OCI-LY7 (cell line): ENCODE measurements at regions not wholly inside any gene's neighbourhood (a gene's known extent, or its start where the extent isn't known, plus 50 kb on each side); places are given as distances from the start of the nearest gene placed in this dataset.

Experiments
- BruUV-seq: library from RNA; stranded (reverse); fragments of 400-500 nt; replicated peaks from 2 replicates; lab custom pipeline; 2021; lab: Mats Ljungman, UMichigan
- CTCF ChIA-PET: fragments of 300-600 bp; sonication (Branson Sonifier 250); formaldehyde crosslinking; loops from one replicate; lab custom pipeline; 2022; ENCODE audit warnings: antibody characterized with exemption; ENCODE audit not compliant: unreplicated experiment; lab: Charles Lee
- POLR2A ChIA-PET: fragments of 300-600 bp; sonication (Branson Sonifier 250); formaldehyde crosslinking; loops from one replicate; lab custom pipeline; 2022; ENCODE audit warnings: antibody characterized with exemption; lab: Charles Lee
- DNase-seq: peaks from one replicate; pipeline ENCODE4 v3.0.0-alpha.2; 2015; ENCODE audit warnings: low spot score
- H2AFZ ChIP-seq: fragments of 200-600 bp; sonication (generic), shearing (Covaris generic); 2 replicates; pipeline ENCODE4 v1.6.1; 2014; ENCODE audit warnings: mild to moderate bottlenecking, antibody characterized with exemption, low read length, moderate library complexity
- H3K27ac ChIP-seq: fragments of 200-600 bp; sonication (generic); 2 replicates; pipeline ENCODE4 v1.5.1; 2014; ENCODE audit warnings: mixed run types, low read depth, mild to moderate bottlenecking, moderate library complexity, low read length, inconsistent platforms; ENCODE audit not compliant: poor library complexity, severe bottlenecking
- H3K36me3 ChIP-seq: fragments of 200-600 bp; sonication (generic); 2 replicates; pipeline ENCODE4 v1.6.1; 2014; ENCODE audit warnings: mild to moderate bottlenecking, antibody characterized with exemption, low read length, moderate library complexity, mixed read lengths; ENCODE audit not compliant: insufficient read depth
- H3K4me1 ChIP-seq: fragments of 200-600 bp; sonication (generic); 2 replicates; pipeline ENCODE4 v1.5.1; 2014; ENCODE audit warnings: mild to moderate bottlenecking, low read length; ENCODE audit not compliant: insufficient read depth, poor library complexity, severe bottlenecking
- H3K4me2 ChIP-seq: fragments of 200-600 bp; sonication (generic); 2 replicates; pipeline ENCODE4 v1.6.1; 2014; ENCODE audit warnings: mild to moderate bottlenecking, low read length
- H3K4me3 ChIP-seq: fragments of 200-600 bp; sonication (generic); 2 replicates; pipeline ENCODE4 v1.5.1; 2014; ENCODE audit warnings: mild to moderate bottlenecking, low read depth, low read length; ENCODE audit not compliant: poor library complexity, severe bottlenecking
- H3K79me2 ChIP-seq: fragments of 200-600 bp; sonication (generic); 2 replicates; pipeline ENCODE4 v1.6.1; 2016; ENCODE audit warnings: low read depth, mild to moderate bottlenecking, low read length, moderate library complexity, mixed read lengths; ENCODE audit not compliant: insufficient read depth
- H3K9me2 ChIP-seq: fragments of 200-600 bp; sonication (generic); 2 replicates; pipeline ENCODE4 v1.6.1; 2016; ENCODE audit warnings: mild to moderate bottlenecking, low read length, mixed read lengths; ENCODE audit not compliant: insufficient read depth
- H3K9me3 ChIP-seq: fragments of 200-600 bp; sonication (generic); 2 replicates; pipeline ENCODE4 v1.6.1; 2014; ENCODE audit warnings: mild to moderate bottlenecking, mixed run types, low read length, mixed read lengths
- H4K20me1 ChIP-seq: fragments of 200-600 bp; sonication (generic); 2 replicates; pipeline ENCODE4 v1.6.1; 2014; ENCODE audit warnings: mild to moderate bottlenecking, antibody characterized with exemption, low read length, moderate library complexity, mixed read lengths; ENCODE audit not compliant: insufficient read depth
- EZH2phosphoT487 ChIP-seq: fragments of 200-600 bp; sonication (generic); IDR thresholded peaks from 2 replicates; pipeline ENCODE4 v1.6.1; 2018; ENCODE audit warnings: low read depth, borderline replicate concordance, mild to moderate bottlenecking, mixed run types, antibody characterized with exemption, low read length, moderate library complexity, mixed read lengths
- intact Hi-C: fragments of 100-400 bp; cut with micrococcal nuclease; formaldehyde crosslinking; loops from one replicate; pipeline ENCODE4 v1.10.0; 2022; ENCODE audit not compliant: unreplicated experiment
- TF ChIP-seq, protein P1 (sequence below): fragments of 200-600 bp; sonication (generic); conservative IDR thresholded peaks from 2 replicates; pipeline ENCODE4 v1.5.1; 2014; ENCODE audit warnings: mild to moderate bottlenecking, antibody characterized with exemption, low read length, moderate library complexity, mixed read lengths

DNA sequence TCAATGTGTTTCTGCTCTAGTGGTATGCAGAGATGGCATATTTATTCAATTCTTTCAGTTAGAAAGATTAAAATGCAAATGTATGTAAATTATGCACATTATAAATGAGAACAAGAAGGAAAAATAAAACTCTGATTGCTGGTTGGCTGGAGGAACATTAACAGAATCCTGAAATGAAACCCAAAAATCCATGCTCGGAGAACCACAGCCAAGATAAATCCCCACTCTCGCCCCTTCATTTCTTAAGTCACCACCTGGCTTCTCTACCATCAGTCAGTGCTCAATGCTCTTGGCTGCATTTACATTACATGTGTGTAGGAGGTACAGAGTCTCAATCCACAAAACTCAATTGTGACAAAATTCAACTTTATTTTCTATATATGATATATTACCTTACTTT lies 184.9 kb downstream of the TRIM36 start:
- Histone ChIP-seq H3K9me3 (no peaks in the 10 kb centered on the region), H3K79me2 (no peaks in the 10 kb centered on the region), H3K27ac (no peak overlapping the region), H3K9me2 (no peaks in the 10 kb centered on the region), H4K20me1 (no peaks in the 10 kb centered on the region), H3K4me2 (no peak overlapping the region), H3K4me3 (no peak overlapping the region), H3K36me3 (no peaks in the 10 kb centered on the region), H2AFZ (no peak overlapping the region), H3K4me1 (no peaks in the 10 kb centered on the region)
- no TSS peak for BruUV-seq
- no peak for DNase-seq
- ChIA-PET CTCF (no interaction called here), POLR2A (interaction anchor here (0.7 kb wide), 1 partner anchor 81 kb away, joined by 3 read pairs; no protein-coding TSS in a partner anchor)
- intact Hi-C loops = no loop called here
- TF ChIP-seq, protein P1, sequence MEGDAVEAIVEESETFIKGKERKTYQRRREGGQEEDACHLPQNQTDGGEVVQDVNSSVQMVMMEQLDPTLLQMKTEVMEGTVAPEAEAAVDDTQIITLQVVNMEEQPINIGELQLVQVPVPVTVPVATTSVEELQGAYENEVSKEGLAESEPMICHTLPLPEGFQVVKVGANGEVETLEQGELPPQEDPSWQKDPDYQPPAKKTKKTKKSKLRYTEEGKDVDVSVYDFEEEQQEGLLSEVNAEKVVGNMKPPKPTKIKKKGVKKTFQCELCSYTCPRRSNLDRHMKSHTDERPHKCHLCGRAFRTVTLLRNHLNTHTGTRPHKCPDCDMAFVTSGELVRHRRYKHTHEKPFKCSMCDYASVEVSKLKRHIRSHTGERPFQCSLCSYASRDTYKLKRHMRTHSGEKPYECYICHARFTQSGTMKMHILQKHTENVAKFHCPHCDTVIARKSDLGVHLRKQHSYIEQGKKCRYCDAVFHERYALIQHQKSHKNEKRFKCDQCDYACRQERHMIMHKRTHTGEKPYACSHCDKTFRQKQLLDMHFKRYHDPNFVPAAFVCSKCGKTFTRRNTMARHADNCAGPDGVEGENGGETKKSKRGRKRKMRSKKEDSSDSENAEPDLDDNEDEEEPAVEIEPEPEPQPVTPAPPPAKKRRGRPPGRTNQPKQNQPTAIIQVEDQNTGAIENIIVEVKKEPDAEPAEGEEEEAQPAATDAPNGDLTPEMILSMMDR = no peak
- TF ChIP-seq EZH2phosphoT487 = no peak

DNA sequence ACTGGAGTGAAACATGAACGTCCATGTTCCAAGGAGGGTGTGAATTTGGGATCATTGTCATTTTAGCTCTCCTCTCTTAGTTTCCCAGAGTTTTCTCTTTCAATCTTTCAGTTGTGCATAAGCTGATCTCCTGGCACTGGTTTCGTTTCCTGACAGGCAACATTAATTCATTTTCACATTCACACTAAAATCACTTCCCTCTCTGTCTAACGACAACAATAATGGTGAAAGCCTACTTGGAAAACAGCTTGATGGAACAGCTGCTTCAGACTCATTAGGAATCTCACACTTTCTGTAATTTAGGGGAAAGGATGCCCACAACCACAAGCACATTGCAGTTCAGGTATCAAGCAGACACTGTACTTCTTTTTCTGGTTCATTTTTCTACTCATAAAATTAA lies 188.6 kb downstream of the TRIM36 start:
- Histone ChIP-seq H3K4me3 (no peak overlapping the region), H3K9me3 (no peaks in the 10 kb centered on the region), H3K27ac (no peak overlapping the region), H3K9me2 (no peaks in the 10 kb centered on the region), H3K36me3 (no peaks in the 10 kb centered on the region), H3K79me2 (no peaks in the 10 kb centered on the region), H4K20me1 (no peaks in the 10 kb centered on the region), H3K4me1 (no peaks in the 10 kb centered on the region), H3K4me2 (no peak overlapping the region), H2AFZ (no peak overlapping the region)
- TF ChIP-seq EZH2phosphoT487 = no peak
- TF ChIP-seq, protein P1 = no peak
- DNase-seq = no peak
- intact Hi-C loops = no loop called here
- no TSS peak for BruUV-seq
- ChIA-PET CTCF (no interaction called here), POLR2A (no interaction called here)

DNA sequence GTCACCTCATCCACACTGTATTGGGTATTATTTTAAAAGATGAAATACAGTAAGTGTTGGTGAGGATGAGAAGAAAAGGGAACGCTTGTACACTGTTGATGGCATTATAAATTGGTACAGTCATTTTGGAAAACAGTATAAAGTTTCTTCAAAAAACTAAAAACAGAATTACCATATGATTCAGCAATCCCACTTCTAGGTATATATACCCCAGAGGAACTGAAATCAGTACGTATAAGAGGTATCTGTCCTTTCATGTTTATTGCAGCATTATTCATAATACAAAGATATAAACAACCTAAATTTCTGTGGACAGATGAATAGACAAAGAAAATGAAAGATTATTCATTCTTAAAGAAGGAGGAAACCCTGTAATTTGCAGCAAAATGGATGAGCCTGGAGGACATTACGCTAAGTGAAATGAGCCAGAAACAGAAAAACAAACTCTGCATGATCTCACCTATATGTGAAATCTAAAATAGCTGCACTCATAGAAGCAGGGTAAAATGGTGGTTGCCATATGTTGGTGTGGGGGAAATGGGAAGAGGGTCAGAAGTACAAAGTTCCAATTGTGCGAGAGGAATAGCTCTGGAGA lies 191.6 kb downstream of the TRIM36 start:
- intact Hi-C loops = no loop called here
- no peak for DNase-seq
- H4K20me1 ChIP-seq = no peaks in the 10 kb centered on the region
- ChIA-PET CTCF (no interaction called here), POLR2A (interaction anchor here (0.9 kb wide), 1 partner anchor 43 kb away, joined by 4 read pairs; no protein-coding TSS in a partner anchor)
- no peak overlapping the region for H3K4me3 ChIP-seq
- no peaks in the 10 kb centered on the region for H3K9me3 ChIP-seq
- H3K4me1 ChIP-seq = no peaks in the 10 kb centered on the region
- no TSS peak for BruUV-seq
- TF ChIP-seq, protein P1 = no peak
- no peak for TF ChIP-seq EZH2phosphoT487
- H3K79me2 ChIP-seq = no peaks in the 10 kb centered on the region
- H2AFZ ChIP-seq = no peak overlapping the region
- no peak overlapping the region for H3K27ac ChIP-seq
- no peak overlapping the region for H3K4me2 ChIP-seq
- H3K36me3 ChIP-seq = no peaks in the 10 kb centered on the region
- no peaks in the 10 kb centered on the region for H3K9me2 ChIP-seq
